K562 (cell line): ENCODE measurements at regions not wholly inside any gene's neighbourhood (a gene's known extent, or its start where the extent isn't known, plus 50 kb on each side); places are given as distances from the start of the nearest gene placed in this dataset.

ENCODE experiments used
- ATAC-seq: fragments of 200-7000 bp; cut with Tn5 transposase; 3 replicates; pipeline ENCODE4 v1.9.1; 2020; ENCODE audit warnings: moderate library complexity
- BruUV-seq: library from RNA; stranded (reverse); fragments of 400-500 nt; replicated peaks from 2 replicates; lab custom pipeline; 2021; lab: Mats Ljungman, UMichigan
- CTCF ChIA-PET: fragments of 300-600 bp; formaldehyde crosslinking; extraction: SDS; loops from one replicate; lab custom pipeline; 2021; ENCODE audit warnings: low intra/inter-chr PET ratio; lab: Yijun Ruan, JAX
- POLR2A ChIA-PET: fragments of 300-600, 350-650 bp; sonication (Branson Sonifier 250); formaldehyde crosslinking; extraction: SDS; loops from one replicate; lab custom pipeline; 2021; ENCODE audit warnings: antibody characterized with exemption, inconsistent platforms; lab: Yijun Ruan, JAX
- DNase-seq, 4 experiments: peaks; one replicate each; pipeline versions ENCODE4 v3.0.0 to v3.0.0-alpha.2; 2011 to 2018; ENCODE audit warnings: low spot score in 3 of 4, mixed read lengths in 3 of 4; ENCODE audit errors: extremely low read depth in 1 of 4
- FAIRE-seq: peaks from 2 replicates; lab custom pipeline; 2011; peaks lifted over from hg19 to GRCh38; lab: Jason Lieb, UNC
- H2AFZ ChIP-seq: 2 replicates; pipeline ENCODE4 v1.6.0; 2011; ENCODE audit warnings: low read depth, low read length, control low read depth, inconsistent platforms
- H3K27ac ChIP-seq: fragments of 200-600 bp; 3 replicates; pipeline ENCODE4 v1.8.0; 2011; ENCODE audit warnings: low read depth, mild to moderate bottlenecking, control low read depth, inconsistent platforms, low read length, moderate library complexity, mixed read lengths; ENCODE audit errors: extremely low read depth
- H3K27me3 ChIP-seq, 2 experiments: fragments of 300-600 bp in 1 of 2; 2 replicates in 1 of 2; 3 replicates in 1 of 2; pipeline versions ENCODE4 v1.6.0 to v1.8.0; 2011; ENCODE audit warnings: inconsistent platforms in 2 of 2, low read length in 2 of 2, mild to moderate bottlenecking in 1 of 2, mixed read lengths in 1 of 2, moderate library complexity in 1 of 2; ENCODE audit not compliant: control insufficient read depth in 2 of 2, insufficient read depth in 2 of 2
- H3K36me3 ChIP-seq: fragments of 300-600 bp; 3 replicates; pipeline ENCODE4 v1.8.0; 2011; ENCODE audit warnings: mild to moderate bottlenecking, low read length, inconsistent platforms; ENCODE audit not compliant: control insufficient read depth, insufficient read depth
- H3K4me1 ChIP-seq, 2 experiments: fragments of 200-600 bp in 1 of 2; replicated peaks in 1 of 2; 2 replicates in 1 of 2; 3 replicates in 1 of 2; pipeline versions ENCODE4 v1.5.1 to v1.8.0; 2011; ENCODE audit warnings: inconsistent platforms in 2 of 2, low read length in 2 of 2, mild to moderate bottlenecking in 1 of 2, mixed read lengths in 1 of 2, moderate library complexity in 1 of 2; ENCODE audit not compliant: control insufficient read depth in 2 of 2, insufficient read depth in 2 of 2
- H3K4me2 ChIP-seq: 2 replicates; pipeline ENCODE4 v1.6.1; 2011; ENCODE audit warnings: low read length, control low read depth, inconsistent platforms, mixed read lengths; ENCODE audit not compliant: insufficient read depth
- H3K4me3 ChIP-seq: fragments of 200-600 bp; sonication (generic), shearing (Covaris generic); 2 replicates; pipeline ENCODE4 v1.5.1; 2016; ENCODE audit warnings: control low read depth, inconsistent platforms
- H3K79me2 ChIP-seq: fragments of 200-600 bp; 3 replicates; pipeline ENCODE4 v1.8.0; 2011; ENCODE audit warnings: low read length, inconsistent platforms; ENCODE audit not compliant: control insufficient read depth, insufficient read depth
- H3K9ac ChIP-seq, 2 experiments: 2 replicates each; pipeline versions ENCODE4 v1.6.0 to v1.6.1; 2011; ENCODE audit warnings: low read depth in 2 of 2, low read length in 2 of 2, control low read depth in 1 of 2, inconsistent platforms in 1 of 2, mild to moderate bottlenecking in 1 of 2, mixed read lengths in 1 of 2; ENCODE audit not compliant: insufficient read depth in 1 of 2
- H3K9me1 ChIP-seq: one replicate; pipeline ENCODE4 v1.6.0; 2011; ENCODE audit warnings: inconsistent platforms, mild to moderate bottlenecking, low read length, moderate library complexity; ENCODE audit not compliant: control insufficient read depth, insufficient read depth
- H3K9me3 ChIP-seq: replicated peaks from 2 replicates; pipeline ENCODE4 v1.5.1; 2011; ENCODE audit warnings: low read depth, low read length, inconsistent platforms; ENCODE audit not compliant: control insufficient read depth, insufficient read depth
- H4K20me1 ChIP-seq: replicated peaks from 2 replicates; pipeline ENCODE4 v1.6.1; 2011; ENCODE audit warnings: low read length, inconsistent platforms, mixed read lengths; ENCODE audit not compliant: control insufficient read depth, insufficient read depth
- ARID2 ChIP-seq: fragments of 450-650 bp; IDR thresholded peaks from 2 replicates; pipeline ENCODE4 v1.6.1; 2017; ENCODE audit warnings: antibody characterized with exemption, mild to moderate bottlenecking
- EWSR1 ChIP-seq: fragments of 450-650 bp; IDR thresholded peaks from 2 replicates; pipeline ENCODE4 v1.6.1; 2018; ENCODE audit warnings: borderline replicate concordance, mild to moderate bottlenecking, low read depth, moderate library complexity; ENCODE audit not compliant: partially characterized antibody
- GABPB2 ChIP-seq: fragments of 250-450 bp; sonication (Bioruptor Pico); conservative IDR thresholded peaks from 2 replicates; pipeline ENCODE4 v1.5.1; 2021; ENCODE audit warnings: mild to moderate bottlenecking
- IFI16 ChIP-seq: fragments of 250-450 bp; sonication (Bioruptor Pico); IDR thresholded peaks from 2 replicates; pipeline ENCODE4 v2.1.2; 2022; ENCODE audit warnings: mild to moderate bottlenecking, inconsistent platforms
- KDM5B ChIP-seq: fragments of 200-600 bp; sonication (generic); IDR thresholded peaks from 2 replicates; pipeline ENCODE4 v1.6.1; 2012; ENCODE audit warnings: low read depth, mild to moderate bottlenecking, moderate library complexity, low read length, control low read depth, inconsistent platforms; ENCODE audit not compliant: insufficient replicate concordance
- MCM2 ChIP-seq: fragments of 450-650 bp; IDR thresholded peaks from 2 replicates; pipeline ENCODE4 v1.6.1; 2017; ENCODE audit warnings: low read depth, mild to moderate bottlenecking
- NR2C2 ChIP-seq, 2 experiments: fragments of 200-800 bp in 1 of 2; sonication (Bioruptor generic) in 1 of 2; sonication (generic) in 1 of 2; formaldehyde crosslinking in 1 of 2; IDR thresholded peaks; 2 replicates each; pipeline versions ENCODE4 v1.6.1 to v1.8.0; 2016 to 2022; ENCODE audit warnings: mild to moderate bottlenecking in 1 of 2, missing compliant biosample characterization in 1 of 2, missing genetic modification characterization in 1 of 2, missing genetic modification reagents in 1 of 2
- PPARD ChIP-seq: fragments of 250-450 bp; sonication (Bioruptor Pico); IDR thresholded peaks from 2 replicates; pipeline ENCODE4 v1.8.0; 2022; ENCODE audit warnings: inconsistent platforms, mild to moderate bottlenecking, moderate library complexity
- PTTG1 ChIP-seq: fragments of 450-650 bp; IDR thresholded peaks from 2 replicates; pipeline ENCODE4 v1.6.1; 2016; ENCODE audit warnings: low read depth, mild to moderate bottlenecking, missing genetic modification characterization, missing compliant biosample characterization
- RBM15 ChIP-seq: fragments of 200-400 bp; formaldehyde crosslinking; IDR thresholded peaks from 2 replicates; pipeline ENCODE4 v1.6.1; 2018; ENCODE audit warnings: mild to moderate bottlenecking, low read length, moderate library complexity; ENCODE audit not compliant: insufficient read depth
- SMARCC2 ChIP-seq: fragments of 450-650 bp; IDR thresholded peaks from 2 replicates; pipeline ENCODE4 v1.6.1; 2017; ENCODE audit warnings: antibody characterized with exemption, moderate library complexity, mild to moderate bottlenecking, low read depth
- ZBTB17 ChIP-seq: fragments of 450-650 bp; formaldehyde crosslinking; IDR thresholded peaks from 2 replicates; pipeline ENCODE4 v1.4.0; 2020; ENCODE audit warnings: mild to moderate bottlenecking
- ZNF584 ChIP-seq: fragments of 200-800 bp; sonication (Bioruptor generic); IDR thresholded peaks from 2 replicates; pipeline ENCODE4 v1.6.1; 2016; ENCODE audit warnings: low read depth, mild to moderate bottlenecking, missing genetic modification characterization, missing compliant biosample characterization
- WGBS: fragments of 100-300 bp; shearing (Covaris generic); methylation state at CpG from one replicate; pipeline ENCODE4 v1.1.6; 2016; ENCODE audit warnings: low coverage, mixed read lengths; ENCODE audit not compliant: insufficient coverage; ENCODE audit errors: missing lambda C conversion rate; 5-methylcytosine and 5-hydroxymethylcytosine counted together
- in situ Hi-C: fragments of 300-500 bp; cut with MboI; formaldehyde crosslinking; loops from 4 replicates; pipeline ENCODE4 v1.15.0; 2018; ENCODE audit warnings: inconsistent platforms, mixed read lengths
- intact Hi-C: fragments of 100-400 bp; cut with micrococcal nuclease; formaldehyde crosslinking; loops from 2 replicates; pipeline ENCODE4 v1.14.2; 2022

GRCh38 chr10:36492590-36493515, 632.5 kb upstream of the ANKRD30A start:
- Histone ChIP-seq H2AFZ (no peak overlapping the region), H3K9ac (no peak overlapping the region), H3K9me3 (no peaks in the 10 kb centered on the region), H3K27me3 (no peaks in the 10 kb centered on the region), H3K4me1 (no peaks in the 10 kb centered on the region), H3K9me1 (no peaks in the 10 kb centered on the region), H3K79me2 (no peaks in the 10 kb centered on the region), H3K27ac (no peak overlapping the region), H3K4me2 (no peak overlapping the region), H3K36me3 (no peaks in the 10 kb centered on the region), H3K4me3 (no peak overlapping the region), H4K20me1 (no peaks in the 10 kb centered on the region)
- ATAC-seq = no peak
- ChIA-PET CTCF (no interaction called here), POLR2A (no interaction called here)
- no peak for TF ChIP-seq EWSR1
- TF ChIP-seq ARID2 = no peak
- TF ChIP-seq ZBTB17 (CRISPR knock-in tag) = no peak
- no peak for TF ChIP-seq ZNF584
- TF ChIP-seq GABPB2 (CRISPR knock-in tag) = no peak
- no peak for TF ChIP-seq RBM15
- TF ChIP-seq KDM5B = no peak
- no peak for TF ChIP-seq MCM2
- TF ChIP-seq NR2C2 (CRISPR knock-in tag; IDR thresholded peaks at IDR 0.05) = no peak
- TF ChIP-seq NR2C2 (tag; IDR thresholded peaks at IDR 0.05) = no peak
- TF ChIP-seq PPARD (CRISPR knock-in tag) = no peak
- TF ChIP-seq IFI16 (CRISPR knock-in tag) = no peak
- TF ChIP-seq PTTG1 (tag) = no peak
- TF ChIP-seq SMARCC2 = no peak
- DNase-seq = no peak
- FAIRE-seq = no peak
- 0% methylated on average over 4 of the region's 4 CpGs for WGBS
- in situ Hi-C loops (no loop called here), intact Hi-C loops (no loop called here)
- no TSS peak for BruUV-seq
